Esophagus squamous epithelium (tissue), 4 donors: ENCODE measurements at regions not wholly inside any gene's neighbourhood (a gene's known extent, or its start where the extent isn't known, plus 50 kb on each side); places are given as distances from the start of the nearest gene placed in this dataset.

Experiments used
- CTCF ChIP-seq, 6 experiments: fragments of 450-650 bp in 4 of 6; fragments of 200-600 bp in 2 of 6; sonication (generic) in 2 of 6; IDR thresholded peaks; one replicate each; pipeline ENCODE4 v1.5.1; 2016 to 2019; ENCODE audit warnings: antibody characterized with exemption in 6 of 6, mild to moderate bottlenecking in 4 of 6, moderate library complexity in 4 of 6
- POLR2A ChIP-seq, 4 donors: fragments of 450-650 bp; IDR thresholded peaks; one replicate each; pipeline ENCODE4 v1.6.1; 2017; ENCODE audit warnings: antibody characterized with exemption in 4 of 4, mild to moderate bottlenecking in 4 of 4, moderate library complexity in 3 of 4

- TF ChIP-seq POLR2A (IDR thresholded peaks at IDR 0.05) (no peak), CTCF (IDR thresholded peaks at IDR 0.05) (no peak)
These were observed 92.1 kb downstream of the HMX1 start for GRCh38 chr4:8779490-8779932.
